ENCODE measurements at regions not wholly inside any gene's neighbourhood (a gene's known extent, or its start where the extent isn't known, plus 50 kb on each side); places are given as distances from the start of the nearest gene placed in this dataset.

GRCh38 chr6:133645966-133646740 is 242.8 kb upstream of the TCF21 start:
- no peaks in the 10 kb centered on the region for H3K36me3 ChIP-seq
- H3K9me3 ChIP-seq = no peaks in the 10 kb centered on the region
- intact Hi-C loops (cut with DNase I) = no loop called here
- DNase-seq (ENCODE audit: low spot score in 2 of 2) = no peak
- no peak overlapping the region for H3K4me3 ChIP-seq
- peaks cover 0 to 3% of the 10 kb centered on the region in 2 donors for H3K4me1 ChIP-seq
- no peak overlapping the region for H3K27ac ChIP-seq
- TF ChIP-seq CTCF (IDR thresholded peaks at IDR 0.05) = no peak
- H3K27me3 ChIP-seq = no peaks in the 10 kb centered on the region

GRCh38 chr6:133648581-133648980 is 240.3 kb upstream of the TCF21 start:
- Histone ChIP-seq H3K9me3 (no peaks in the 10 kb centered on the region), H3K27me3 (no peaks in the 10 kb centered on the region), H3K36me3 (no peaks in the 10 kb centered on the region), H3K4me3 (no peak overlapping the region), H3K27ac (no peak overlapping the region), H3K4me1 (peaks cover 0 to 3% of the 10 kb centered on the region in 2 donors)
- intact Hi-C loops (cut with DNase I) = no loop called here
- TF ChIP-seq CTCF (IDR thresholded peaks at IDR 0.05) = no peak
- no peak for DNase-seq (ENCODE audit: low spot score in 2 of 2)

DNA sequence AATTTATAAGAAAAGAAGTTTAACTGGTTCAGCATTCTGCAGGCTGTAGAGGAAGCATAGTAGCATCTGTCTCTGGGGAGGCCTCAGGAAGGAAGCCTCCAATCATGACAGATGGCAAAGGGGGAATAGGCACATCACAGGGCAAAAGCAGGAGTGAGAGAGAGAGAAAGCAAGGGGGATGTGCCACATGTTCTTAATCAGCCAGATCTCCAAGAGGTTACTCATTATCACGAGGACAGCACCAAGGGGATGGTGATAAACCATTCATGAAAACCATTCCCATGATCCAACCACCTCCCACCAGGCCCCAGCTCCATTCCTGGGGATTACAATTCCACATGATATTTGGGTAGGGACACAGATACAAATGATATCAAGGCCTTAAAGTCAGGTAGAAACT is 217.5 kb upstream of the TCF21 start:
- DNase-seq (ENCODE audit: low spot score in 2 of 2) = no peak
- no peak for TF ChIP-seq CTCF (IDR thresholded peaks at IDR 0.05)
- H3K36me3 ChIP-seq = no peaks in the 10 kb centered on the region
- H3K4me3 ChIP-seq = no peak overlapping the region
- H3K4me1 ChIP-seq = no peaks in the 10 kb centered on the region
- H3K27ac ChIP-seq = no peak overlapping the region
- no peaks in the 10 kb centered on the region for H3K27me3 ChIP-seq
- H3K9me3 ChIP-seq = no peaks in the 10 kb centered on the region
- intact Hi-C loops (cut with DNase I) = no loop called here

GRCh38 chr6:133673056-133673455 is 215.9 kb upstream of the TCF21 start:
- no peaks in the 10 kb centered on the region for H3K9me3 ChIP-seq
- H3K4me3 ChIP-seq = no peak overlapping the region
- H3K4me1 ChIP-seq = no peaks in the 10 kb centered on the region
- no peak for DNase-seq (ENCODE audit: low spot score in 2 of 2)
- H3K36me3 ChIP-seq = no peaks in the 10 kb centered on the region
- intact Hi-C loops (cut with DNase I) = no loop called here
- TF ChIP-seq CTCF (IDR thresholded peaks at IDR 0.05) = no peak
- H3K27me3 ChIP-seq = no peaks in the 10 kb centered on the region
- no peak overlapping the region for H3K27ac ChIP-seq

DNA sequence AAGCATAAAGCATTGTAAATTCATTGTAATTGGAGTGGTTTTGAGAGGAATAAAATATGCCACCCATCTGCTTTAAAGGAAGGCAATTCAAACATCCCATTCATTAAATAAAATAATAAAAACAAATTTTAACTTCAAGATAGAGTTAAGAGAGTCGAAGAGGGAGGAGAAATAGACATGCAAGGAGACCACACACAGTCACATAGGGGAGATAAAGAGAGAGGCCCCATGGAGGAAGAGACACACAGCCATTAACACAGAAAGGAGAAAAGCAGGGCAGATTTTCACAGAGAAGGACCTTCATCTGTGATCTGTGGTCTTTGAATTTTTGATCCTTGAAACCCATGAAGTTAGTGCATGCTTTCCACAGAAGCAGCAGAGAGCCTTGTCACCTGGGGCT is 214.3 kb upstream of the TCF21 start:
- DNase-seq (ENCODE audit: low spot score in 2 of 2) = no peak
- intact Hi-C loops (cut with DNase I) = no loop called here
- H3K4me3 ChIP-seq = no peak overlapping the region
- H3K4me1 ChIP-seq = no peaks in the 10 kb centered on the region
- H3K9me3 ChIP-seq = no peaks in the 10 kb centered on the region
- no peak overlapping the region for H3K27ac ChIP-seq
- no peaks in the 10 kb centered on the region for H3K27me3 ChIP-seq
- H3K36me3 ChIP-seq = no peaks in the 10 kb centered on the region
- TF ChIP-seq CTCF (IDR thresholded peaks at IDR 0.05) = no peak

- H3K27me3 ChIP-seq = no peaks in the 10 kb centered on the region
- H3K4me3 ChIP-seq = no peak overlapping the region
- H3K9me3 ChIP-seq = no peaks in the 10 kb centered on the region
- no peak for DNase-seq (ENCODE audit: low spot score in 2 of 2)
- no peaks in the 10 kb centered on the region for H3K36me3 ChIP-seq
- intact Hi-C loops (cut with DNase I) = no loop called here
- H3K4me1 ChIP-seq = no peaks in the 10 kb centered on the region
- no peak for TF ChIP-seq CTCF (IDR thresholded peaks at IDR 0.05)
- no peak overlapping the region for H3K27ac ChIP-seq
Measured at GRCh38 chr6:133680994-133681393, 207.9 kb upstream of the TCF21 start.

Measured in ascending aorta (tissue), 2 donors.